ENCODE measurements at regions not wholly inside any gene's neighbourhood (a gene's known extent, or its start where the extent isn't known, plus 50 kb on each side); places are given as distances from the start of the nearest gene placed in this dataset.

DNA sequence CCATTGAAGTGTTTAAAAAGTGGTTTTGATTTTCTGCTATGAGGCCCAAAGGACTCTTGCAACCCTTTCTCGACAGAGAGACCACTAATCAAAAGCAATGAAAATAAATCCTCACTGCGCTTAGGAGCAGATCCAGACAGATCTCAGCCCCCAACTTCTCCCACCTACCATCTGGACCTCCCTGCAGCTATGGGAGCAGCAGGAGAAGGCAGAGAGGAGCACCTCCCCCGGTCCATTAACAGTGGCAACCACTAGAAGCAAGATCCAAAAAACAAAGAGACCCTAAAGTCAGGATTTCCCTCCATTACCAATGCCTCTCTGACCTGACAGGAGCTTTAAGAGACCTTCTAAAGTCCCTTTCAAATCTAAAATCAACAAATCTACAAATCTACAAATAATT lies 99.0 kb upstream of the LSM8 start:
- no peak for DNase-seq

DNA sequence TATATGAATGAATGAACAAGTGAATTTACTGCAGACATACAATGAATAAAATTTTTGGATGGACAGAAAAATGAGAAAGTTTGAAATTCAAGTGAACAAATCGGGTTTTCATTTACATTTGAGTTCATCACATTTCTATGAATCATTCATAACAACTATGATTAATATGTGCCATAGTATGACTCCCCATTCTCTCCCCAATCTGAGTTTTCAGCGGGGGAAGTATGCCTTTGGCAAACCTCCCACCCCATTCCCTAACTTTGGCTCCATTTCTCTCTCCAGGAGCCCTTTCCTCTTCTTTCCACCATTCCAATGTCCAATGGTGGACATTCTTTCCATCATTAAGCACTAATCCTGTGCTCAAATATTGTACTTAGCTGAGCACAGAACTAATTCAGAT lies 96.8 kb upstream of the LSM8 start:
- no peak for DNase-seq

DNA sequence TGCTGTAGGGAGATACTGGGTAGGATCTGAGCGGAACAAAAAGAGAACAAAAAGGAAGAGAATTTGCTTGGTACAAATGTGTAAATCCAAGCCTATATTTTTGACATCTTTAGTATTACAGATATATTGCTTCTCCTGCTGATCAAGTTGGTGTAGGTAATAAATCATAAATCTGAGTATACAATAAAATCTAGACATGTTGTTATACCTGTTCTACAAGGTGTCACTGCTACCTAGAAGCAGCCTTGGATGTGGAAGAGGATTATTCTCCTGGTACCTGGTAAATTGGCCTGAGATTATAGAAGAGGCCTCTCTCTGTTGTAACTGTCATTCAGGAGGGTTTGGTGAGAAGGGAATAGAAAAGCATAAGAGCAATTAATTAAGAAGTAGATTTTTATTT lies 89.9 kb upstream of the LSM8 start:
- no peak for DNase-seq

DNA sequence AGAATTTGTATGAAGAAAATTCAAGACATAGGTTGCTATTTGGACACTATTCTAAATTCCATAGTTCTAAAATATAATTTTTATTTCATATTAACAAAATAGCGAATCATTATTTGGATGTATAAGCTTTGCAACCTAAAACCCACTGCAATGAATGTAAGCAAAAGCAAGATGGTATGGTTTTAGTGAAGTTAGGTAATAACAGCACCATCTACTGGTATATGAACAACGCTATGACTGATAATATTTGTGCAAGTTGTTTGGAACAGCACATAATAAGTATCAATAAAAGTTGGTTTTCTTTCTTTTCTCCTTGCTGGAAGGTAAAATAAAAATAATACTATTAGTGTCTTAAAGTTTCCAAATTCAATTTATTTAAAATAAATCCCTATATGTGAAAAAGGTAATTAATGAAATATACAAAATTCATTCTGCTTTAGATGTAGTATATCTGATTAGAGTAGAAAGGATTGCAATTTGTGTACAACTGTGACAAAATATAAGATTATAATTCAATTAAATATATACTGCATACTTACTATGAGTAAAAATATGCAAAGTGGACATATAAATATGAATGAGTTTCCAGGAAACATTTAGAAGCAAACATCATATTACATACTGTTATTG lies 79.0 kb upstream of the LSM8 start:
- DNase-seq: peak; percentile 3

DNA sequence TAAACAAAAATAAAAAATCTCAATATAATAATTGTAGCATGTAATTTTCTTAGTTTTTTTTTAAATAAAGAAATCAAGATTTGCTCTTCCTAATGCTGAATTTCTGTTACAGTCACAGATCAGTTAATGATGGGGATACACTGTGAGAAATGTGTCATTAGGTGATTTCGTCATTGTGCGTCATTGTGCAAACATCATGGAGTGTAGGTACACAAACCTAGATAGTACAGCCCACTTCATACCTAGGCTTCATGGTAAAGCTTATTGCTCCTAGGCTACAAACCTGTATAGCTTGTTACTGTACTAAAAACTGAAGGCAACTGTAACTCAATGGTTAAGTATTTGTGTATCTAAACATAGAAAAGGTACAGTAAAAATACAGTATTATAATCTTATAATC lies 74.4 kb upstream of the LSM8 start:
- DNase-seq: no peak

GRCh38 chr7:118110178-118110925 lies 73.6 kb upstream of the LSM8 start:
- DNase-seq: no peak

- no peak for DNase-seq
These were observed 72.6 kb upstream of the LSM8 start for GRCh38 chr7:118111347-118111746.

GRCh38 chr7:118114175-118114574 lies 69.8 kb upstream of the LSM8 start:
- DNase-seq: no peak

DNA sequence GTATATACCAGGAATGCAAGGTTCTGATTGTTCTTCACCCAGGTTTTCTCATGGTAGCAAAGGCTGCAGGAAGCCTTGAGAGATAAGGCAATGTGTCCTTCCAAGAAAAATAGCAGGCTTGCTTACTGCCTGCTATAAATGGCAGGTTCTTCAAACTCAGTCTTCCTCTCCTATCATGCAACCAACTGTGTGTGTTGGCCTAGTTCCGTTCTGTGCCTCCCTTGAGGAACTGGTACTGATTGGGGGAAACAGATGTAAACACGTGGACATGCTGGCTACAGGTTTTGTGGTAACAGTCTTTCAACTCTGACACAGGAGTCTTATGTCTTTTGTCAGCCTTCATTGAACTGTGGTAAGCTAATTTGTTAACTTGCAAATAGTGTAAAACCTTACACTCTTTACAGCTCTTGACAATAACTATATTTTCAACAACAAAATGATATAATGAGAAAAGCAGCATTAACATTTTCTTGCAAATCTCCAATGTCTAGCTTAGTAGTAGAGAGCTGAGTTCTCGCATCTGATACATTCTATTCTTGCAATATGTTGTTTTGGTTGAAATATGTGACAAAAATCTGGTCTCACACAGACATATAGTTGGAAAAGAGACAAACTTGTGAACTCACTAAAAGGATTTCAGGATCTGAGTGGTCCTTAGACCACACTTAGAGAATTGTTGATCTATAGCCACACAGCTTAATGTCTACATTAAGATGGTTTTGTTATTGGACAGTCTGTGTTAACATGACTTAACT lies 54.7 kb upstream of the LSM8 start:
- DNase-seq: no peak

DNA sequence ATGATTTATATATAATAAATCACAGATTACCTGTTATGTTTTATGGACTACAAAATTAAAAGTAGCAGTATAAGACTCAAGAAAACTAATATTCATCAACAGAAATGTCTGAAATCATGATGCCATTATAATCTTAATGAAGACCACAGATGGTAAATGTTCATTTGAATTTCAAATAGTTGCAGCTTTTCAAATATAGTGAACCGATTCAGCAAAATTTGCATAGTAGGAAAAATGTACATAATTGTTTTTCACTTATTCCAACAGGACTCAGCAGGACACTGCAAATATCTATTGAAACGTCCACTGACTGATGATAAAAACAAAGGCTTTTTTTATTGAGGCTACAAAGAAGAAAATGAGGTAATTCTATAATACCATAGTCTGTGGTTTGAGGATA lies 51.2 kb upstream of the LSM8 start:
- no peak for DNase-seq
